Activated B cell treated with CpG ODN at 0.5 μM for 24 hours (primary cell): ENCODE measurements at regions not wholly inside any gene's neighbourhood (a gene's known extent, or its start where the extent isn't known, plus 50 kb on each side); places are given as distances from the start of the nearest gene placed in this dataset.

Source experiments
- ATAC-seq: fragments of 200-7000 bp; cut with Tn5 transposase; one replicate; pipeline ENCODE4 v1.10.0; 2021; ENCODE audit warnings: low read depth, mild to moderate bottlenecking, moderate library complexity
- CTCF ChIA-PET: fragments of 350-600 bp; sonication (Branson Sonifier 250); formaldehyde crosslinking; loops from one replicate; lab custom pipeline; 2021; ENCODE audit warnings: antibody characterized with exemption; lab: Charles Lee
- POLR2A ChIA-PET: fragments of 350-600 bp; sonication (Branson Sonifier 250); formaldehyde crosslinking; loops from one replicate; lab custom pipeline; 2021; ENCODE audit warnings: antibody characterized with exemption; lab: Charles Lee
- DNase-seq: peaks from one replicate; pipeline ENCODE4 v3.0.0; 2022
- H3K27ac Mint-ChIP-seq: one replicate; pipeline ENCODE4 v1.8.0; 2020; ENCODE audit warnings: mixed read lengths
- H3K27me3 Mint-ChIP-seq: one replicate; pipeline ENCODE4 v1.8.0; 2021; ENCODE audit warnings: mixed read lengths
- H3K36me3 Mint-ChIP-seq: one replicate; pipeline ENCODE4 v1.8.0; 2021; ENCODE audit warnings: low read depth, mixed read lengths
- H3K4me1 Mint-ChIP-seq: one replicate; pipeline ENCODE4 v1.8.0; 2021; ENCODE audit warnings: mixed read lengths
- H3K4me3 Mint-ChIP-seq: one replicate; pipeline ENCODE4 v1.8.0; 2020; ENCODE audit warnings: mild to moderate bottlenecking, mixed read lengths
- H3K9me3 Mint-ChIP-seq: one replicate; pipeline ENCODE4 v1.8.0; 2020; ENCODE audit warnings: mixed read lengths
- intact Hi-C: fragments of 100-400 bp; cut with micrococcal nuclease; formaldehyde crosslinking; loops from one replicate; pipeline ENCODE4 v1.15.1; 2024
- TF ChIP-seq, protein P1 (sequence below): fragments of 200-600 bp; IDR thresholded peaks from one replicate; pipeline ENCODE4 v1.8.0; 2022; ENCODE audit warnings: antibody characterized with exemption, mild to moderate bottlenecking

DNA sequence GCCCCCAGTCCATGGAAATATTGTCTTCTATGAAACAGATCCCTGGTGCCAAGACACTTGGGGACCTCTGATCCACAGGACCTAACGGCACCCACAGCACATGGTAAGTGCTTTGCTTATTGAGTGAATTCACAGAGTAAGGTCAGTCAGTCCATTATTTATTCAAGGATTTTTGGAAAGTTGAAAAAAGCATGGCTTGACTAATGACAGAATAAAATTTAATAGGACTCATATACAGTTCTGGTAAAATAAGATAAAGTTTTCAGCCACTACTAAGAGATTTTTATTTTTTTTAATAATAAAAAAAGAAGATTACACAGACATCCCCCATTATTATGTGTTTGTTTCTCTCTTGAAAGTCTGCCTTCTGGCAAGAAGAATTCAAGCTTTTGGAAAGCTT, 490.6 kb upstream of the HS3ST1 start:
- TF ChIP-seq, protein P1, sequence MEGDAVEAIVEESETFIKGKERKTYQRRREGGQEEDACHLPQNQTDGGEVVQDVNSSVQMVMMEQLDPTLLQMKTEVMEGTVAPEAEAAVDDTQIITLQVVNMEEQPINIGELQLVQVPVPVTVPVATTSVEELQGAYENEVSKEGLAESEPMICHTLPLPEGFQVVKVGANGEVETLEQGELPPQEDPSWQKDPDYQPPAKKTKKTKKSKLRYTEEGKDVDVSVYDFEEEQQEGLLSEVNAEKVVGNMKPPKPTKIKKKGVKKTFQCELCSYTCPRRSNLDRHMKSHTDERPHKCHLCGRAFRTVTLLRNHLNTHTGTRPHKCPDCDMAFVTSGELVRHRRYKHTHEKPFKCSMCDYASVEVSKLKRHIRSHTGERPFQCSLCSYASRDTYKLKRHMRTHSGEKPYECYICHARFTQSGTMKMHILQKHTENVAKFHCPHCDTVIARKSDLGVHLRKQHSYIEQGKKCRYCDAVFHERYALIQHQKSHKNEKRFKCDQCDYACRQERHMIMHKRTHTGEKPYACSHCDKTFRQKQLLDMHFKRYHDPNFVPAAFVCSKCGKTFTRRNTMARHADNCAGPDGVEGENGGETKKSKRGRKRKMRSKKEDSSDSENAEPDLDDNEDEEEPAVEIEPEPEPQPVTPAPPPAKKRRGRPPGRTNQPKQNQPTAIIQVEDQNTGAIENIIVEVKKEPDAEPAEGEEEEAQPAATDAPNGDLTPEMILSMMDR = no peak
- Mint-ChIP-seq H3K4me1 (no peaks in the 10 kb centered on the region), H3K27ac (no peak overlapping the region), H3K4me3 (no peak overlapping the region), H3K36me3 (no peaks in the 10 kb centered on the region), H3K9me3 (peaks cover 5% of the 10 kb centered on the region), H3K27me3 (no peaks in the 10 kb centered on the region)
- ChIA-PET POLR2A (no interaction called here), CTCF (no interaction called here)
- intact Hi-C loops = no loop called here
- DNase-seq (no peak), ATAC-seq (no peak)

DNA sequence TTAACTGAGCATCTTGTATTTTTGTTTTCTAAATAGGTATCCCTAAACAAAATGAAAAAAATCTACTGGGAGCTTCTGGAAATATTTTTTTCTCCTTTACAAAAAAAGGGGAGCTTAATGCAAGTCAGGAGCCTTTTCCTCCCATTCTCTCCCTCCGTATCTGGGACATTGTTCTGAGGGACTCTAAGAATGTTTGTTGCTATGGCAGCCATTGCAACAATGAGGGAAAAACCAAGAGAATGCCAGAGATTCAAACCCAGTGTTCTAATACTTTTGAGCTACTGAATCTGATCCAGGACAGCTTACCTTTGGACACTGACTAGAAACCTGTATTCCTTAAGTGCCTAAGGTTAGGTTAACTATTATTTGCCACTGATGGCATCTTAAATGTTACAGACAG, 485.7 kb upstream of the HS3ST1 start:
- Mint-ChIP-seq H3K27me3 (no peaks in the 10 kb centered on the region), H3K4me1 (no peaks in the 10 kb centered on the region), H3K4me3 (no peak overlapping the region), H3K9me3 (peaks cover 3% of the 10 kb centered on the region), H3K27ac (no peak overlapping the region), H3K36me3 (no peaks in the 10 kb centered on the region)
- no peak for ATAC-seq
- ChIA-PET CTCF (no interaction called here), POLR2A (no interaction called here)
- intact Hi-C loops = no loop called here
- DNase-seq = no peak
- TF ChIP-seq, protein P1 = no peak

DNA sequence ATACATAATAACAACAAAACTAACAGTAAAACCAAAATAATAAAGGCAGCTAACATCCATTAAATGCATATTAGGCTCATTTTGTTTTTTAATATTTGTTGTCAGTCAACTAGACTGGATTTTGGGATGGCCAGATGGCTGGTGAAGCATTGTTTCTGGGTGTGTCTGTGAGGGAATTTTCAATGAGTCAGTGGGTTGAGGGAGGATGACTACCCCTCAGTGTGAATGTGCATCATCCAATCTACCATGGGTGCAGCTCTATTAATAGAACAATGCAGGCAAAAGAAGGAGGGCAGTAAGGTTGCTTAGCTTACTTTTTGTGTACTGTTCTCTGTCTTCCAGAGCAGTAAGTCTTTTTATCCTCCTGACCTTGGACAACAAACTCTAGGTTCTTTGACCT, 484.2 kb upstream of the HS3ST1 start:
- TF ChIP-seq, protein P1 = no peak
- Mint-ChIP-seq H3K27ac (no peak overlapping the region), H3K4me3 (no peak overlapping the region), H3K27me3 (no peaks in the 10 kb centered on the region), H3K9me3 (peaks cover 3% of the 10 kb centered on the region), H3K4me1 (no peaks in the 10 kb centered on the region), H3K36me3 (no peaks in the 10 kb centered on the region)
- DNase-seq (no peak), ATAC-seq (no peak)
- POLR2A ChIA-PET = no interaction called here
- intact Hi-C loops = no loop called here
- CTCF ChIA-PET = no interaction called here

DNA sequence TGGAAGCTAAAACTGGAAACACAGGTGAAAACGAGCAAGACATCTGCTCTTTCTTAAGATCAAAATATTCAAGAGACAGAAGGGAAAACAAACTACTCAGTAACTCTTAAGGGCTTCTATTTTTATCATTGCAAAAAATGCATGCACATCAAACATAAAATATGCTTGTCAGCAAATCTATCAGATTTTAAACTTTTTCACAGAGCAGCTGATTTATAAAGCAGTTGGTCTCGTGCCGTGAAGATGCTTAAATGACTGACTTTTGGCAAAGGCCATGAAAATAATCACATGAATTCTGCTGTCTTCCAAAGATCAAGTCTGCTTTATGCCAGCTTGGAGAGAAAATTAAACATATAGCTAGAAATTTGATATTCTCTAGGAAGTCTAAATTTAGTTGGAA, 482.1 kb upstream of the HS3ST1 start:
- no peak overlapping the region for H3K27ac Mint-ChIP-seq
- ChIA-PET POLR2A (no interaction called here), CTCF (no interaction called here)
- no peaks in the 10 kb centered on the region for H3K36me3 Mint-ChIP-seq
- DNase-seq (no peak), ATAC-seq (no peak)
- no peak overlapping the region for H3K4me3 Mint-ChIP-seq
- no peaks in the 10 kb centered on the region for H3K4me1 Mint-ChIP-seq
- intact Hi-C loops = no loop called here
- H3K27me3 Mint-ChIP-seq = no peaks in the 10 kb centered on the region
- peaks cover 3% of the 10 kb centered on the region for H3K9me3 Mint-ChIP-seq
- TF ChIP-seq, protein P1 = no peak

DNA sequence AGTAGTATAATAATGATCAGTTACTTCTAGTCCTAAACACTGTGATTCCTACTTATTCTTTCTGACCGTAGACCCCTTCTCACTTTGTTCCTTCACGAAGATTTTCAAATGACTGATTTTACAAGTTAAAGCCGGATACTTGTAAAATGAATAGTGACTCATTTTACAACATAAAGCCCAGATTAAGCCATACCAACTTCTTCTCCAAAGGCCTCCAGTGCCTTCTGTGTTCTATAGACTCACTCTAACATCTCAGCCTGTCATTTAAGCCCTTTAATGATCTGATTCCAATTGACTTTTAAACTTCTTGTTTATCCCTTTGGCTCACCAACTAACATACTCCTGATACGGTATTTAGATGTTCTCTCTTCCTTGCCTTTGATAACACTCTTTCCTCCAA, 480.0 kb upstream of the HS3ST1 start:
- Mint-ChIP-seq H3K27ac (no peak overlapping the region), H3K36me3 (no peaks in the 10 kb centered on the region), H3K4me1 (no peaks in the 10 kb centered on the region), H3K27me3 (no peaks in the 10 kb centered on the region), H3K4me3 (no peak overlapping the region), H3K9me3 (no peaks in the 10 kb centered on the region)
- ChIA-PET POLR2A (no interaction called here), CTCF (no interaction called here)
- TF ChIP-seq, protein P1 = no peak
- no peak for DNase-seq
- ATAC-seq = no peak
- intact Hi-C loops = no loop called here
